ENCODE measurements at regions not wholly inside any gene's neighbourhood (a gene's known extent, or its start where the extent isn't known, plus 50 kb on each side); places are given as distances from the start of the nearest gene placed in this dataset.

- no peak for DNase-seq (ENCODE audit: low read depth in 2 of 2)
Observed at GRCh38 chr12:93243689-93244513, 133.8 kb upstream of the NUDT4 start.

DNA sequence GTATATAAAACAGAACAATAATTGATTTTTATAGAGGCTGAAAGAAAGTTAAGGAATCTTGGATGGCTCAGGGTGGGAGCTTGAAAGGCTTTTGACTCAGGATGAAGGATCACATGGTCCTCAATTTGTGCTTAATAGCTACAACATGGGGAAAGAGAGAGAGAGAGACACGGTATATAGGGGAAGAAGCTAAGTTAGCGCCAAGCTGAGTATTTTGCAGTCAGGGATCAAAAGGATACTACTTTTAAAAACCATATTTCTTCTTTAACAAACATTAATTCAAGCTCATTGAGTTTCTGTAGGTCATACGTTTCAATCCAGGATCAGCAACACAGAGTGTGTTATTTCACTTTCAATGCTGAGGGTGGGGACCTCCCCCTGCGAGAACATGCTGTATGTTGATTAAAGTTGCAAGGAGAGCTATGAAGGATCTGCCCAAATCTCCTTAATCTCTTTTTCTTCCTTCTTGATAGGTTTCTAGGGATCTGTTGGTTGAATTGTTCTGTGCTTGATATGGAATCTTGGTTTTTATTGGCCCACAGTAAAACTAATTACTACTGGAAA, 133.1 kb upstream of the NUDT4 start:
- DNase-seq (ENCODE audit: low read depth in 2 of 2): peak; percentile 7 to 15

DNA sequence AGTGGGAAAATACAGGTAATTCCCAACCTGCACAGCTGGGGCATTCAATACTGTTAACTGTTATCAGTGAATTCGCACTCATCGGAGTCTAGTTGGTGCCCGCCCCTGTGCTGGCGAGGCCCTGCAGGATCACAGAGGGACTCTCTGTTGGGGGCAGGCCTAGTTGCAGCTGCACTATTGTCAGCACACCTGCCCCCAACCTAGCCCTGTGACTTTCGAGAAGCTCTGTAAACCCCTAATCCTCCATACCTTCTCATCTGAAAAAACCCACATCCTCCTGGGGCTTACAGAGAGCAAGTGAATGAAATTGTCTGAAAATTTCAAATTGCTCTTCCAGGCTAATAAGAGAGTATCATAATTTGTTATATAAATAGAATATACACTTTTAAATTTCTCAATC, 132.2 kb upstream of the NUDT4 start:
- DNase-seq (ENCODE audit: low read depth in 2 of 2): no peak

DNA sequence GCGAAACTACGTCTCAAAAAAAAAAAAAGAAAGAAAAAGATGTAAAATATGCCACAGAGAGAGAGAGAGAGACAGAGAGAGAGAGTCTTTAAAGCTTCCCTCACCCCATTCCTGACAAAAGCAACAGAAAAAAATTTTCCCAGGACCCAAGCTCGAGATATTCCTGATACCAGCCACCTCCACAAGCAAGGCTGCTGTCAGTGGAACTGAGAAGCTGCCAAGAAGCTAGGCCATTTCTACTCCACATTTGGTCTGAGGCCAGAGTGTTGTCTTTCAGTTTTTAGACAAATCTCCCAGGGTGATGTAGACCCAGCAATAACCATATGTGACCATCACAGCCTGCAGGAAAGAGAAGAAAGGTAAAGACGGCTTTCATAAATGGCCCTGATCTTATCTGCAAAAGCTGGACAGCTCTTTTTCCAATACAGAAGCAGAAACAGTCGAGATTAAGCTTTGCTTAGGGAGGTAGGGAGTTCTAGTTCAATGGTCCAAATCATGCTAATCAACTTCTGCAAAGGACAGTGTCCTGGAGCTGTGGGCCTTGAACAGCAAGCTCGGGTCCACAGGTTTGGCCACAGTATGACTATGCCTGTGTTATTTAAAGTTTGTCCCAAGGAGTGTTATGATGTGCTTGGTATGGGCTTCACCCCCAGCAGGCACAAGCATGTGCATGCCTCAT, 130.3 kb upstream of the NUDT4 start:
- no peak for DNase-seq (ENCODE audit: low read depth in 2 of 2)

DNA sequence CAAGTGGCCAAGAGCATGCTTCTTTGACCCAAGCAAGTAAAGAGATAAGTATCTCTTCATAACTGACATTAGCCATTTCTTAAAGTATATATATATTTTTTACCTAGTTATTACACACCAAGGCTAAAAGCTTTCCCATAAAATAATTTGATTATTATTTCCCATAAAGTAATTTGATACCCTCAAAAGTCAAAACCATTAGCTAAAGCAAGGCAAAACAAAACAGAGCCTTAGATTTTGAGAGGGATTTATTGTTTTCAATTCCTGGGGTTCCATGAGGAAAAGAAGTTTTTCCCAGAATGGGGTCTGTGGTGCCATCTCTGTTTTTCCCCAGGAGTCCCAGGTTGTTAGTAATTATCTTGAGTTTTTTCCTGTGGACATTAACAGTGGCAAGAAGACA, 125.5 kb upstream of the NUDT4 start:
- no peak for DNase-seq (ENCODE audit: low read depth in 2 of 2)

DNA sequence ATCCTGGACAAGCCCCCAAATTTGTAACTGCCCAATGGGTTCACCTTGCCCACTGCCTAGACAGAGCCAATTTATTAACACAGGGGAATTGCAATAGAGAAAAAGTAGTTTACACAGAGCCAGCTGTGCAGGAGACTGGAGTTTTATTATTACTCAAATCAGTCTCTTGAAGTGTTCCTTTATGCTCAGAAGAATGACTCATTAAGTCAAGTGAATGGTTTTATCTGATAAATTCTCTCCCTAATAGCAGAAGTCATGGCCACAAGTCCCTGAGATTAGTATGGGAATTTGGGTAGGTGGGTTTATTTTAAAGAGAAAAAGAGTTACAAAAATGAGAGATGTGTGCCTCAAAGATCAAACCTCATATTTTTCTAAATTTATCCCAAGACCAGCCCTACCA, 122.8 kb upstream of the NUDT4 start:
- DNase-seq (ENCODE audit: low read depth in 2 of 2): no peak

DNA sequence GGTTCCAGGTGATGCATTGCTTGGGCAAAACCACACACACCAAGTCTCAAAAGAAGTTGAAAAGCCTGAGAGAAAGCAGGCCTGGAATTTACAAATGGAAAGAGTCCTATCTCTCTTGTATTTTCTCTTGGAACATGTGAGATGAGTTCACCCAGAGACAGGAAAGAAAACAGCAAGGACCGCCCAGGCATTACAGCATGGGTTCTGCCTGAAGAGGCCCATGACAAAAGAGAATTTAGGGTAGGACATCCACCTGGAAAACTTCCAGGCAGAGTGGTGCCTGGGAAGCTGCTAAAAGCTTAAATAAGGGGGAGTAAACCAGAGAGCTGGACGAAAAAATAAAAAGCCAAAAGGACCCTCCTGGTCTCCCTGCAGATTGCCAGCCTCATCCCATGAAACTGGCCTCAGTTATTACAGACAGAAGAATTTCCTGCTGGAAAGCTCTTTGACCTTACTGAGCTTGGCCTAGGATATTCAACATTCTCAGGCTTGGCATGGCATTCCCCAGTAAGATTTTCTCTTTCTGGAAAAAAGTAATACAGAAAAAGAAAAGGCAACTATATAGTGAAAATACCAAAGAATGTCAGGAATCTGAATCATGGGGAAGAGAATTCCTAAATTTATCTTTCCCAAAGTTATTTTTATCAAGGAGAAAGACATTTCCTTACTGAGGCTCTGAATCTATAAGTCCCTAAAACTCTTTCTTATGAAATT, 121.3 kb upstream of the NUDT4 start:
- DNase-seq (ENCODE audit: low read depth in 2 of 2): no peak

- DNase-seq (ENCODE audit: low read depth in 2 of 2): no peak
Observed at GRCh38 chr12:93261505-93262094, 116.1 kb upstream of the NUDT4 start.

GRCh38 chr12:93272997-93273396, 104.7 kb upstream of the NUDT4 start:
- no peak for DNase-seq (ENCODE audit: low read depth in 2 of 2)

DNA sequence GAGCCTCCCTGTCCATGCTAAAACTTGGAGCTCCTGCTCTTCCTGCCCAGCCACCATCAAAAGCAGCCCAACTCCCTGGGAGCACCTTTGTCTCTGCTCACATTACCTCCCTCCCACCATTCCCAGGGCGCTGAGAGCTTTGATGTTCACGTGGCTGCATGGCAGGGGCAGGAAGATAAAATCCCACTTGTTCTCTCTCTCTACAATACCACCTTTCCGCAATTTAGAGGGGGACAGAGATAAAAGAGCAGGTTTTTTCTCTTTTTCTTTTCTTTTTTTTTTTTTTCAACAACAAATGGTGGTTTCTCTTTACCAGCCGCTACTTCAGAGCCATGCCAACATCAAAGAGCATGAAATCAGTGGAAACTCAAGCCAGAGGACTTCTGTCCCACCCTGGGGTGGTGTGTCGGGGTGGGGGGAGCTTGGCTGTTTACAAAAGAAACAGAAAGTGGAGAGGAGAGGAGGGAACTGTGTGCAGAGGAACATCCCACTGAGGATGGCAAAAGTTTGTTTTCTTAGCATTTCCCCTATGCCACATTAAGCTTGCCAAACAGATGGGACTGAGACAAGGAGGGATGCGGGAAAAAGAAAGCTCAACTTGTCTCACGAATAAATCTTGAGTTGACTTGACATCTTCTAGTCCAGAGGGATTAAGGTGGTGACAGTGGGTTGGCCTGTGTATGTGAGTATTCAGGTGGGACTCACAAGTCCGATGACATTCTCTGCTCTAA, 103.7 kb upstream of the NUDT4 start:
- no peak for DNase-seq (ENCODE audit: low read depth in 2 of 2)

DNA sequence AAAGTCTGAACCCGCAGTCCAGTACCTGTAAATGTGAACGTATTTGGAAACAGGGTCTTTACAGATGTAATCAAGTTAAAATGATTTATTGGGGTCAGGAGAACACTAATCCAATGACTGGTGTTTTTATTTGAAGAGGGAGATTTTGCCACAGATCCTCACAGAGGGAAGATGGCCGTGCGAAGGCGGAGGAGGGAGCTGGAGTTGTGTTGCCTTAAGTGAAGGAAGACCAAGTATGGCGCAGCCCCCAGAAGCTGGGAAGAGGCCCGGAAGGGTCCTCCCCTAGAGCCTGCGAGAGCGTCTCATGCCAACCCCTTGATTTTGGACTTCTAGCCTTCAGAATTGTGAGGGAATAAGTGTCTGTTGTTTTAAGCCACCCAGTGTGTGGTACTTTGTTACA, 102.8 kb upstream of the NUDT4 start:
- no peak for DNase-seq (ENCODE audit: low read depth in 2 of 2)

GRCh38 chr12:93275589-93275988, 102.1 kb upstream of the NUDT4 start:
- DNase-seq (ENCODE audit: low read depth in 2 of 2): no peak

DNA sequence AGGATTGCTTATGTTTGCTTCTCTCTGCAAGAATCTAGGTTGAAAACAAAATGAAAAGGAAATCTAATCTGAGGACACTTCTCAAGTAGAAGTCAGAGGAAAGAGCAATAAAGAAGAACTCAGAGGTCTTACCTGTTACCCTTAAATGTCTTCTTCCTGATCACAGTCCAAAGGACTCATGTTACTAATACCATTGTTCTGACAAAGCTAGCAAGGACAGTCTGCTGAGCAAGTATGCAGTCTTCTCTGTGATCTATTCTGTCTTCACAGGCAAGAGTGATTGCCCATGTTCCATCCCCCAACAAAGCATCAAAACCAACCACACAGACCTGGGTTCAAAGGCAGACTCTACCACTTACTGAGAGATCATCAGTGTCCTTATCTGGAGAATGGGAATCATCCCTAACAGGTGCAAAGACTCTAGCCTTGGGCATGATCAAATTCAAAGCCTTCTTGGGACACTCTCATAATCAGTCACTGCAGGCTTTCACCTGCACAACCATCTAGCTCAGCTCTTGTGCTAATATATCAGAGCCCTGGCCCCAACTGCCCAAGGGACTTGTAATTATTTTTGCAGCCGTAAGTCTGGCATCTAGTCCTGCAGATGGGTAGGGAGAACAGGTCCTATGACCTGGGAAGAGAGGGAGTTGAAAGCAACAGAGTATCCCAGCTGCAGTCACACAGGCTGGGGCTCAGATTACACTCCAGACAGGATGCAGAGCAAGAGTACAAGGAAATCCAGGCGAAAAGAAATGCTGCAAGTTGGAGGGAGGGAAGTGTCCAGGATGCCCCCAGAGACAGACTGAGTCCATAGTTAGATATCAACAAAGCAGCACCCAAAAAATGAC, 97.9 kb upstream of the NUDT4 start:
- no peak for DNase-seq (ENCODE audit: low read depth in 2 of 2)

DNA sequence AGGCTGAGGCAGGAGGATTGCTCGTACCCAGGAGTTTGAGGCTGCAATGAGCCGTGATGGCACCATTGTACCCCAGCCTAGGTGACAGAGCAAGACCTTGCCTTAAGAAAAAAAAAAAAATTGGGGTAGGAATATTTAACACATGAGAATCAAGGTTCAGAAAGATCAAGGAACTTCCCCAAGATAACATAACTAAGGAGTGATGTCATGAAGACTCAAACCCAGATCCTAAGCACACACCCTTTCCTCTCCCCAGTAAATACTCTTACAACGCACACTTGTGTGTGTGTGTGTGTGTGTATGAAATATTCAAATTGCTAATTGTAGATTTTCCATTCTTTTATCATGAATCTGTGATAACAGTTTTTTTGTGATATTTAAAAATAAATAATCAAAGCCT, 90.6 kb upstream of the NUDT4 start:
- DNase-seq (ENCODE audit: low read depth in 2 of 2): no peak

DNA sequence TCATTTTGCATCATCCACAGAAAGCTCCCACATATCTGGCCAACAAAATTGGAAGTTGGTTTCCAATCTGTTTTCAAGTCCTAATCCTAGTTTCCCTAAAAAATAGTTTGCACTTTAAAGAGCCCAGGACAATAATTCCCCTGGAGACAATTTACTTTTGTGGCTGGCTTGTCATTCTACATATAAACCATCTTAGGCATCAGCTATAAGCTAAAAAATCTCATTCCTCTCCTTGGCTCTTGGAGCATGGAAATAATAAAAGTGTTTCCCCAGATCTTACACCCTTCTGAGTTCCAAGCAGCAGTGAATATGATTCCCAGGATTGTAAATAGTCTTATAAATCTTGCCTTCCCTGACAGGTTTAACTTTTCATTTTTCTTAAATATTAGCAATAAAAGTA, 89.1 kb upstream of the NUDT4 start:
- DNase-seq (ENCODE audit: low read depth in 2 of 2): no peak

DNA sequence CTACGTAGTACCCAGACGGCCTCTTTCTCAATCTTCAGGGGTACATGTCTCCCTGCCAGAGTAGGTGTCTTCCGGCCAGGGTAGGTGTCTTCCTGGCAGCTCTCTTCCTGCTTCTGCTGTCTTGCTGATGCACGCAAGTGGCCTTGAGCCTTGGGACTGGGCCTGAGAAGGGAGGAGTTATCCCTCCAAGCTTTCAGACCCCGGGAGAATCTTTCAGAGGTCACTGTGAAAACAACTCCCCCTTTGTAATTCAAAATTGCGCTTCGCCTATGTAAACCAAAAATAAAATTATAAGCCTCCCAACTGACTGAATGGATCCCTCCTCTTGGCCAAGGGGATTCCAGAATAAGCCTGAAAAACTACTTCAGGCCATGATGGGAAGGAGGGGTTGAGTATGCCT, 87.3 kb upstream of the NUDT4 start:
- DNase-seq (ENCODE audit: low read depth in 2 of 2): no peak

DNA sequence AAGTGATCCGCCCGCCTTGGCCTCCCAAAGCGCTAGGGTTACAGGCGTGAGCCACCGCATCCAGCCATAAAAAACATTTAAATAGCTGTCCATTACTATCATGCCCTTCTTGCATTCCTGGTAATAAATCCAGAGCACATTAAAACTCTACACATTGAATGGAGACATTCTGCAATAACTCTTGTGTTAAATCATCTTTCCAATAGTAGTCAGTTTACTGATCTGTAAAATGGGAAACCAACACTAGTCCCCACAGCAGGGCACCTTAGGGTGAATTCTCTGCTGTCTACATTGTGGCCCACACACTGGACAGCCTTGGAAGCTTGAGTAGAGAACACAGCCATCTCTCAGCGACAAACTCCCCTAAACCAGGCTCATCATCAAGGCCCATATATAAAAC, 85.5 kb upstream of the NUDT4 start:
- no peak for DNase-seq (ENCODE audit: low read depth in 2 of 2)

- DNase-seq (ENCODE audit: low read depth in 2 of 2): no peak
Observed at GRCh38 chr12:93292731-93293566, 84.8 kb upstream of the NUDT4 start.

GRCh38 chr12:93297032-93297431, 80.7 kb upstream of the NUDT4 start:
- no peak for DNase-seq (ENCODE audit: low read depth in 2 of 2)

GRCh38 chr12:93297536-93297935, 80.2 kb upstream of the NUDT4 start:
- no peak for DNase-seq (ENCODE audit: low read depth in 2 of 2)

All from activated CD4-positive, alpha-beta T cell treated with anti-CD3 and anti-CD28 coated beads for 24 hours (primary cell).